HCT116 (cell line): ENCODE measurements at regions not wholly inside any gene's neighbourhood (a gene's known extent, or its start where the extent isn't known, plus 50 kb on each side); places are given as distances from the start of the nearest gene placed in this dataset.

Experiments
- ATAC-seq: fragments of 200-7000 bp; cut with Tn5 transposase; 2 replicates; pipeline ENCODE4 v1.9.1; 2020; ENCODE audit warnings: mild to moderate bottlenecking, moderate library complexity
- BruUV-seq: library from RNA; stranded (reverse); fragments of 400-500 nt; replicated peaks from 2 replicates; lab custom pipeline; 2021; lab: Mats Ljungman, UMichigan
- CTCF ChIA-PET: fragments of 300-600 bp; sonication (Branson Sonifier 250); formaldehyde crosslinking; loops from one replicate; lab custom pipeline; 2021; ENCODE audit warnings: antibody characterized with exemption; lab: Charles Lee
- POLR2A ChIA-PET: fragments of 300-600, 350-600 bp; sonication (Branson Sonifier 250); formaldehyde crosslinking; loops from one replicate; lab custom pipeline; 2021; ENCODE audit warnings: antibody characterized with exemption; lab: Charles Lee
- RAD21 ChIA-PET, 2 experiments: fragments of 300-600 bp; sonication (Branson Sonifier 250); formaldehyde crosslinking; loops; one replicate each; lab custom pipeline; 2023; ENCODE audit warnings: low total read pairs in 2 of 2; ENCODE audit not compliant: uncharacterized antibody in 2 of 2, unreplicated experiment in 2 of 2, low non-redundant PET in 1 of 2; lab: Charles Lee
- DNase-seq: peaks from one replicate; pipeline ENCODE4 v3.0.0-alpha.2; 2010; ENCODE audit warnings: low read depth, low spot score
- H2AFZ ChIP-seq: fragments of 200-600 bp; shearing (Covaris generic), sonication (generic); 2 replicates; pipeline ENCODE4 v1.6.1; 2017; ENCODE audit warnings: low read depth, mixed run types, mixed read lengths, antibody characterized with exemption, low read length; ENCODE audit not compliant: poor library complexity, severe bottlenecking
- H3K27ac ChIP-seq: 2 replicates; pipeline ENCODE4 v1.5.1; 2012; ENCODE audit warnings: low read depth, low read length
- H3K27me3 ChIP-seq: fragments of 200-600 bp; sonication (generic); 2 replicates; pipeline ENCODE4 v1.6.1; 2016; ENCODE audit warnings: mixed run types, low read length, mixed read lengths; ENCODE audit not compliant: insufficient read depth
- H3K36me3 ChIP-seq, 2 experiments: fragments of 200-500 bp in 1 of 2; fragments of 200-600 bp in 1 of 2; sonication (Bioruptor generic) in 1 of 2; sonication (generic) in 1 of 2; 2 replicates each; pipeline versions ENCODE4 v1.5.1 to v1.6.1; 2014 to 2016; ENCODE audit warnings: low read length in 2 of 2, inconsistent platforms in 1 of 2, mixed read lengths in 1 of 2, mixed run types in 1 of 2; ENCODE audit not compliant: insufficient read depth in 2 of 2, control insufficient read depth in 1 of 2
- H3K4me1 ChIP-seq, 2 experiments: fragments of 200-600 bp in 1 of 2; sonication (generic) in 1 of 2; 2 replicates each; pipeline versions ENCODE4 v1.5.1 to v1.6.1; 2012 to 2017; ENCODE audit warnings: low read length in 2 of 2, inconsistent platforms in 1 of 2, mild to moderate bottlenecking in 1 of 2, mixed read lengths in 1 of 2, mixed run types in 1 of 2, moderate library complexity in 1 of 2; ENCODE audit not compliant: insufficient read depth in 2 of 2, control insufficient read depth in 1 of 2
- H3K4me2 ChIP-seq: fragments of 200-600 bp; sonication (generic); 2 replicates; pipeline ENCODE4 v1.6.1; 2017; ENCODE audit warnings: mixed run types, low read length, mixed read lengths
- H3K4me3 ChIP-seq, 2 experiments: fragments of 200-600 bp in 1 of 2; sonication (generic) in 1 of 2; replicated peaks in 1 of 2; 2 replicates each; pipeline ENCODE4 v1.5.1; 2011 to 2016; ENCODE audit warnings: low read length in 2 of 2, control low read depth in 1 of 2, low read depth in 1 of 2, mild to moderate bottlenecking in 1 of 2, mixed read lengths in 1 of 2, mixed run types in 1 of 2
- H3K79me2 ChIP-seq: fragments of 200-600 bp; sonication (generic); 2 replicates; pipeline ENCODE4 v1.6.1; 2017; ENCODE audit warnings: mild to moderate bottlenecking, mixed run types, low read length, moderate library complexity, mixed read lengths; ENCODE audit not compliant: insufficient read depth
- H3K9ac ChIP-seq: fragments of 200-600 bp; sonication (generic); 2 replicates; pipeline ENCODE4 v1.6.1; 2016; ENCODE audit warnings: low read length, mixed read lengths
- H3K9me2 ChIP-seq: fragments of 200-600 bp; sonication (generic), shearing (Covaris generic); 2 replicates; pipeline ENCODE4 v1.6.1; 2017; ENCODE audit warnings: mixed run types, mild to moderate bottlenecking, moderate library complexity; ENCODE audit not compliant: insufficient read depth
- H3K9me3 ChIP-seq, 2 experiments: fragments of 200-500 bp in 1 of 2; fragments of 200-600 bp in 1 of 2; sonication (Bioruptor generic) in 1 of 2; sonication (generic) in 1 of 2; 2 replicates each; pipeline ENCODE4 v1.6.1; 2014 to 2017; ENCODE audit warnings: low read length in 2 of 2, mixed read lengths in 2 of 2, inconsistent platforms in 1 of 2, low read depth in 1 of 2, mild to moderate bottlenecking in 1 of 2, mixed run types in 1 of 2, moderate library complexity in 1 of 2; ENCODE audit not compliant: control insufficient read depth in 1 of 2, insufficient read depth in 1 of 2
- H4K20me1 ChIP-seq: fragments of 200-600 bp; sonication (generic), shearing (Covaris generic); 2 replicates; pipeline ENCODE4 v1.6.1; 2017; ENCODE audit warnings: mixed run types, mild to moderate bottlenecking, moderate library complexity; ENCODE audit not compliant: insufficient read depth
- ATF3 ChIP-seq: IDR thresholded peaks from 2 replicates; pipeline ENCODE4 v1.6.1; 2012
- EGR1 ChIP-seq: IDR thresholded peaks from 2 replicates; pipeline ENCODE4 v1.6.1; 2012; ENCODE audit warnings: low read depth
- FOSL1 ChIP-seq: IDR thresholded peaks from 2 replicates; pipeline ENCODE4 v1.6.1; 2012; ENCODE audit warnings: low read depth
- JUND ChIP-seq: IDR thresholded peaks from 2 replicates; pipeline ENCODE4 v1.6.1; 2012
- POLR2A ChIP-seq: IDR thresholded peaks from 2 replicates; pipeline ENCODE4 v1.7.0; 2011; ENCODE audit warnings: borderline replicate concordance; ENCODE audit not compliant: insufficient read depth, insufficient read length; ENCODE audit errors: extremely low read depth
- REST ChIP-seq: IDR thresholded peaks from 2 replicates; pipeline ENCODE4 v1.6.1; 2012; ENCODE audit warnings: low read depth
- SIN3A ChIP-seq: IDR thresholded peaks from 2 replicates; pipeline ENCODE4 v1.6.1; 2012; ENCODE audit warnings: low read depth
- TCF7L2 ChIP-seq: IDR thresholded peaks from 2 replicates; pipeline ENCODE4 v1.7.0; 2011; ENCODE audit warnings: borderline replicate concordance, inconsistent platforms; ENCODE audit not compliant: insufficient read depth, insufficient read length; ENCODE audit errors: extremely low read depth
- YY1 ChIP-seq: IDR thresholded peaks from 2 replicates; pipeline ENCODE4 v1.6.1; 2011; ENCODE audit warnings: low read length, low read depth, moderate library complexity, mild to moderate bottlenecking; ENCODE audit not compliant: insufficient replicate concordance; ENCODE audit errors: extremely low read depth
- ZFX ChIP-seq: fragments of 450-650 bp; IDR thresholded peaks from 2 replicates; pipeline ENCODE4 v1.6.1; 2017
- intact Hi-C: fragments of 100-400 bp; cut with micrococcal nuclease; formaldehyde crosslinking; loops from 2 replicates; pipeline ENCODE4 v1.10.0; 2022

- ATAC-seq: no peak
These were observed 80.7 kb upstream of the MPPED2 start for GRCh38 chr11:30666817-30667216.

More at GRCh38 chr11:30666817-30667216, 80.7 kb upstream of the MPPED2 start:
- DNase-seq: no peak
- Histone ChIP-seq H3K4me3 (no peak overlapping the region), H3K36me3 (no peaks in the 10 kb centered on the region), H3K4me1 (no peaks in the 10 kb centered on the region), H3K27me3 (peaks cover 4% of the 10 kb centered on the region; the same call in 1 of the 2 replicates), H3K79me2 (no peaks in the 10 kb centered on the region), H2AFZ (no peak overlapping the region), H3K9me2 (no peaks in the 10 kb centered on the region), H3K4me2 (no peak overlapping the region), H4K20me1 (no peaks in the 10 kb centered on the region), H3K9me3 (no peaks in the 10 kb centered on the region), H3K9ac (no peak overlapping the region), H3K27ac (no peak overlapping the region)
- intact Hi-C loops: no loop called here
- ChIA-PET RAD21 (no interaction called here), CTCF (no interaction called here), POLR2A (no interaction called here)
- TF ChIP-seq ZFX (no peak), FOSL1 (no peak), POLR2A (no peak), REST (no peak), JUND (no peak), EGR1 (no peak), TCF7L2 (no peak), YY1 (no peak), ATF3 (no peak), SIN3A (no peak)
- no TSS peak for BruUV-seq
